AG08395 (cell line): ENCODE measurements at regions not wholly inside any gene's neighbourhood (a gene's known extent, or its start where the extent isn't known, plus 50 kb on each side); places are given as distances from the start of the nearest gene placed in this dataset.

ENCODE experiments used
- DNase-seq: peaks from one replicate; pipeline ENCODE4 v3.0.0; 2012; ENCODE audit warnings: mixed read lengths, low spot score

DNA sequence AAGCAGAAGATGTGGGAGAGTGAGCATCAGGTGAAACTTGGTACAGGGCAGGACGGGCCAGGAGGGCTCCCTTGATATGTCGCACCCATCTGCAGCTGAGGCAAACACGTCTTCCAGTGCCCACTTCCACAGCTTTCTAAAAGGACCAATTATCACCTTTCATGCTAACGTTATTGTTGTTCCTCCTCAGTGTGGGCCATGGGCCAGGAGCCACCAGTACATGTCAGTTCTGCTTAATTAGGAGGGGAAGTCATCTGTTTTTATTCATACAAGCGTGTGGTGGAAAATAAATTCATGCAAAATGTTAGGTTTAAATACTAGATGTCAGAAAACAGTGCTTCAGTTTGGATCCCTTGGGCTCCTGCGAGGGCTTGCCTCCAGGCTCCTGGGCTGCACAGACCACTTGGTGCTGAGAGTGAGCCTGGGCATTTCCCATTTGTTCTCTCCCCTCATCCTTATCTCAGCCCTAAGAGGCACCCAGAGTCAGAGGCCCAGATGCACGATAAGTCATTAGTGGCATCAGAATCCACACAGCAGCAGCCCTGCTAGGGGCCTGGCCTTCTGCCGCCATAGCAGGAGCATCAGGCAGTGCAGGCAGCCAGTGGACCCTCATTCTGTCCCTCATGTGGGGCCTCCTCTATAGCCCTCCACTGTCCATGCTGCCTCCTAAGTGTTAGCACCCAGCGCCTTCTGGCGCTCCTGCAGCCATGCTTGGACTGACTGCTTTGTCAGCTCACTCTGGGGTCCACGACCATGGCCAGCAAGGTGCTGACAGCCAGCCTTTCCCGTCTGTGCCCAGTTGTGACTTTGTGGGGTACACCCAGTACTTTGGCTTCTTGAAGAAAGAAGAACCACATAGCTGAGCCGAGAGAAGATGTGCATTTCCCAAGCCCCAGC lies 539.8 kb upstream of the RAB6C start:
- DNase-seq: no peak

DNA sequence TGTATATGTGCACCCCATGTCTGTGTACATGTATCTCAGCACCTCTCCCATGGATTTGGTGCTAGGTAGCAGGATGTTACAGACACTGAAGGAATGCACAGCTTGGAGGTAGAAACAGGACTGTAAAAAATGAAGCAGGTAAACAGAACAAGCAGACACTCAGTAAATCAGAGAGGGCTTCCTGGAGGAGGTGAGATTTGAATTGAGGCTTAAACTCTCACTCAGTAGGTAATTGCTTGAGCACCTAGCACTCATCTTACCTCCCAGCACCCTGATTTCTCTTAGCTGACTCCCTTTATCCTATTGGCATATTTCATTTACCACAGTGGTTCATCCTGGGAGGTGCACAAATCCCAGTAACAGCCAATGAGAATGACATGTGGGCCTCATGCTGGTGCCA lies 537.9 kb upstream of the RAB6C start:
- no peak for DNase-seq

DNA sequence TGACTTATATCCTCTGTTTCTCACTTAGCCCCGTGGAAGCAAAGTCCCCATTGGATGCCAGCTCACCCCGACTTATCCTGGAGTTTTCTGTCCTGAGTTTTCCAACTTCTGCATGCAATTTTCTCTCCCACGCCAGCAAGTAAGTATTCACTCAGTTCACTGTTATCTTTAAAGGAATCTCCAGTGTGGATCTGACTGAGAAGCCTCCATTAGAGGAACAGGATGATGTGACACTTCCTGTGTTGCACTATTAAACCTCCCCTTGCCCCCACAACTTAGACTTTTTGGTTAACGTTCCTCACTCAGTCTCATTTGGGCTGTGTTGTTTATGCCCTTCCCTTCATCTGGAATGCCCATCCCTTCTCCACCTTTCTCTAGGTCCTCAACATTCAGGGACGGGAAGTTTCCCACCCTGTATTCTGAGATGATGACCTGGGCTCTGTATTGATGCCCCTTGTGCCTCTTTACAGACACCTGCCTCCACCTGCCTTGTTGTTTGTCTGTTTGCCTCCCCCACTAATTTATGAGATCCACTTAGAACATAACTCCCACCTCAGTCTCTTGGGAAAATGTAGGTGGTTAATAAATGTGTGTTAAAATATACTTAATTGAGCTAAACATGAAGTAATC lies 536.1 kb upstream of the RAB6C start:
- no peak for DNase-seq

DNA sequence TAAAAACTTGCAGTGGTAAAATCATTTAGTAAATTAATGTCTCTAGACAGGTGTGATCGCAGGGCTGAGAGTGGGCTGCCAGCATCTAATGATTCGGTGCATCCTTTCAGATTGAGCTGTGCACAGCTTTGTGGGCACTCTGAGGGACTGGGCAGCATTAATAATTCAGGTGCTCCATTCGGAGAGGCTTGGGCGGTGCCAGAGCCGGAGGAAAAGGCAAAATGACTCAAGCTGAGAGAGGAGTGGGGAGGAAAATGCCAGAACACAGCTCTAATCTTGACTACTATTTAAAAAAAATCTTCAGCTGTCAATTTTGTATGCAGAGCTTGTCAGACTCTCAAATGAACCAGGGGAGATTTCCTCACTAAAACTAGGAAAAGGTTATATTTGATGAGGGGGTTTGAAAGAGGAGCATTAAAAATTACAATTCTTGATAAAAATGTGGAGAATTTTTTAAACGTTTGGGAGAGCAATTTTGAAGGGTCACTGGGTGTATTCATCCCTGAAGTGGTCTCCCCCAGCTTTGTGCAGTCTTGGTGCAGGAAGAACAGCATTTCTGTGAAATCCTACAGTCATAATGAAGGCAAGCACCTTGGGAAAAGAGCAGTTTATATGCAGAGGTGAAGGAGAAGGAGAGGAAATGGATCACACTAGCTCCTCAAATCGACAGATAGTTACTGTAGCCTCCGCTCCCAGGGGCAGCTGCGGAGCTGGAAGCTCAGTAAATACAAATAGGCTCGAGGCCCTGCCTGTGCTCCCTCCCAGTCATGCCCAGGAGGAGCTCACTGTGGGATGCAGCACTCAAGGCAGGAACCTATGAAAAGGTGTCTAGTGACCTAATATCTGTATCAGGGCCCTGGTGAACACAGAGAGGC lies 535.4 kb upstream of the RAB6C start:
- no peak for DNase-seq

DNA sequence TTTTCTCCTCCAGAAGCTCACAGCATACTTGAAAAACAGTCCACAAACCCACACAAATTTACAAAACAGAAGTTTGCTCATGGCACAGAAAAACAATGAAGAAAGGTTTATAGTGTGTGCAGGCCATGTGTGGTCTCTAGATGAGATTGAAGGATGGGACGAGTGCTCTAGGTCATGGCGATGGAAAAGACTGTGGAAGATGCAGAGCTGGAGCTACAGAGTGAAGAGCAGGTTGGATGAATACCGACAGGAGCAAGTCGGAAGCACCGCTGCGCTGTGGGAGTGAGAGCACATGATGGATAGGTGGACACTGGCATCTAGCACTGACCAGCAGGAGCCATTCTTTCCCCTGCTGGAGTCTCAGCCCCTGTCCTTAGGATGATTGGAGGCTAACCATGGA lies 534.7 kb upstream of the RAB6C start:
- no peak for DNase-seq

DNA sequence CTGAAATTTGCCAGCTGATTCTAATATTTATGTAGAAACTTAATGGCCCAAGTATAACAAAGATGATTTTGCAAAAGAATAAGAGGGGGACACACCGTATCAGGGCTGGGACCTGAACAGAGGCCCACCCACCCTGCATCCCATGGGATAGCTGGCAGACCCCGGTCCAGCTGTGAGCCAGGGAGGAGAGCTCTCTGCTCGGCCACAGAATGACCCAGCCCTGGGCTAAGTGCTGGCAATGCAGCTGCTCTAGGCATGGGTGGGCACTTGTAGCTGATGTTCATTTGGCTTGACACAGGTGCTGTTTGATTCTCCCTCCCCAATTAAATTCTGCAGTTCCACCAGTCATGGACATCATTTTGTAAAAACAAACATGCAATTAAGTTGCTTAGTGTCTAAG lies 522.8 kb upstream of the RAB6C start:
- no peak for DNase-seq

DNA sequence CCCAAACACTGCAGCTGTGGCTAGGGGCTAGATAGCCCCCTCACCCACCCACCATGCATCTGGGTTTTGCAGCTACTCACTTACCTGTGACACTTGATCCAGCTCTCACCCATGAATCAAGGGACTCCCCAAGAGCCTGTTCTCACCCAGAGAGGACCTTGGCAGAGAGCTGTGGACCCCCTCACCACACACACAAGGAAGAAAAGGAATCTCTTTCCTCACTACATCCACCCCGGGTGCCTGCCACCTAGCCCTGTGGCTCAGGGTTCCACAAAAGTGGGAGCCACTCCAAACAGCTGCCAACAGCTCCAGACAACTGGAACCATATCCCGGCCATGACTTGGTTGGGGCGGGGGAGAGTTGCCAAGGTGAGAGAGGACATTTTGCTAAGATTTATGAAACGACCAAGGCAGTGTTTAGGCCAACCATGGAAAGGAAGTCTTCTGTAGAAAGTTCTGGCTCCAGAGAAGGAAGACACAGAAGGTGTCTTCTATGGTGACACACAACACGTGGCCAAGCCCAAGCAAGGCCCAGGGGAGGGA lies 522.1 kb upstream of the RAB6C start:
- DNase-seq: no peak

DNA sequence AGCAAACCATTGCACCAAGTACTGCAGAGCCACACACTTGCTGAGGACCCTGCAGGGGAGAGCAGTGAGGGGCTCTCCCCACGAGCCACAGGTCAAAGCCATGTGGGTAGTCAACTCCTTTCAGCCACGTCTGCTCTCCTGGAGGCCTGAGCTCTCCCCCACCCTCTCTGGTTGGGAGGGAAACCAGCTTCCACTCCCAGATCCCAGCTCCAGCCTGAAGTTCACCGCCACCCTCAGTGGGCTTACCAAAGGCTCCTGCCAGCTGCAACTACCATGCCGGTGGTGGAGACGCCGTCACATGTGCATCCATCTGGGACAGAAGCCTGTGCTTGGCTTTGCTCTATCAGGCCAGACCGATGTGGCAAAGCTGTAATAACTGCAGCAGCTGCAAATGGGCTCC lies 521.5 kb upstream of the RAB6C start:
- no peak for DNase-seq

DNA sequence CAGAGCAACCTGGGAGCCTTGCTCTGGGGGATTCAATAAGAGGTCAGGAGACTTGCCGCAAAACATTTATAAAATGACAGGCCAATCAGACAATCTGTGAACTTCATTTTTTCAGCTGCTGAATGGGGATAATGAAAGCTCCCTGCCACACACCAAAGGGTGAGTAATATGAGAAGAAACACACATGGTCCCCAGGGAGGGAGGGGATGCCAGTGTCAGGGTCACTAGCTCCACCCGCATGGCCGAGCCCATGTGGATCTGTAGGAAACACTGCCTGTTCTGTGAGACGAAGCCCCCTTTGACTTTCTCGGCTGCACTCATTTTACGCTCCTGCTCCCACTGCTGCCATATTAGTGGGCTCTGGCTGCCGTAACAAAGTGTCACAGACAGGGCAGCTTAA lies 521.0 kb upstream of the RAB6C start:
- DNase-seq: no peak

DNA sequence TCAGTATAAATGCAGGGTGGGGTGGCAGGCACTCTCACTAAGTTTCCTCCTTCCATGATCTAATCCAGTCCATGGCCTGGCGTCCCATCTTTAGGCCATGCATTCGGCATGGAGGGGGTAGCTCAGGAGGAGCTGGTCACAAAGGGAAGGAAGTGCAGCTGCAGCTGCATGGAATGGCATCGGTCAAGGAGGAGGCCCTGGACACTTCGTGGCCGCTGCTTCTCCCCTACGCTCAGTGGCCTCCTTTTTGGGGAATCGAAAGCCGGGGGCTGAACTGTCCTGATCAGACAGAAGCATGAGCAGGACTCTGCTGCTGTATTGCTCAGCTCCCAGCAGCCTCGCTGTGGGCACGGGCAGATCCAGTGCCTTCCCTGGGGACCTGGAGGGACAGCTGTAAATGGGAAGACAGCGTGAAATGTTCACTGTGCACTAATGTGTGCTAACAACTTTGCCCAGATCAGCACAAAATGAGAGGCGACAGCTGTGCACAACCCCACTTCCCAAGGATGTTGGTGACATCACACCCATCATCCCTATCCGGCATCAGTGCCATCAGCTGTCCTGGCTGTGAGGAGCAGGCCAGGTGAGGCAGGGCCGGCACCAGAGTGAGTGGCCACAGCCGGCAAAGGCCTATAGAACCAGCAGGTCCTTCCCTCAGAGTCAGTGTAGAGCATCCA lies 520.1 kb upstream of the RAB6C start:
- no peak for DNase-seq

DNA sequence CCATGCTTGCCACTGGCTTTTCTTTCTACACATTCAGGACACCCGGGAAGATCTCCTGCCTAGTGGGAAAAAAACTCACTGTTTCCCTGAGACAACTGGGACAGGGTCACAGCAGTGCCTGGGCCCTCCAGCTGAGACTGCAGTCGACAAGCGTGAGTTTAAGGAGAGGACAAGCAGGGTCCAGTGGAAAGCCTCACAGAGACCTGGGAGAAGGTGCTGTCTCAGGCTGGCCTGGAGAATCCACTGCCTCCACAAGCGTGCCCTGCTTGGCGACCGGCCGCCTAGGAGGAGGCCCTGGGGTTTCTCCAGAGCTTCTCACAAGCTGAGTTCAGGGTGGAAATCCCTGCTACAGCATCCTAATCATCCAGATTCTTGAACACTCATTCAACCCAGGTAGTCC lies 519.6 kb upstream of the RAB6C start:
- DNase-seq: no peak

DNA sequence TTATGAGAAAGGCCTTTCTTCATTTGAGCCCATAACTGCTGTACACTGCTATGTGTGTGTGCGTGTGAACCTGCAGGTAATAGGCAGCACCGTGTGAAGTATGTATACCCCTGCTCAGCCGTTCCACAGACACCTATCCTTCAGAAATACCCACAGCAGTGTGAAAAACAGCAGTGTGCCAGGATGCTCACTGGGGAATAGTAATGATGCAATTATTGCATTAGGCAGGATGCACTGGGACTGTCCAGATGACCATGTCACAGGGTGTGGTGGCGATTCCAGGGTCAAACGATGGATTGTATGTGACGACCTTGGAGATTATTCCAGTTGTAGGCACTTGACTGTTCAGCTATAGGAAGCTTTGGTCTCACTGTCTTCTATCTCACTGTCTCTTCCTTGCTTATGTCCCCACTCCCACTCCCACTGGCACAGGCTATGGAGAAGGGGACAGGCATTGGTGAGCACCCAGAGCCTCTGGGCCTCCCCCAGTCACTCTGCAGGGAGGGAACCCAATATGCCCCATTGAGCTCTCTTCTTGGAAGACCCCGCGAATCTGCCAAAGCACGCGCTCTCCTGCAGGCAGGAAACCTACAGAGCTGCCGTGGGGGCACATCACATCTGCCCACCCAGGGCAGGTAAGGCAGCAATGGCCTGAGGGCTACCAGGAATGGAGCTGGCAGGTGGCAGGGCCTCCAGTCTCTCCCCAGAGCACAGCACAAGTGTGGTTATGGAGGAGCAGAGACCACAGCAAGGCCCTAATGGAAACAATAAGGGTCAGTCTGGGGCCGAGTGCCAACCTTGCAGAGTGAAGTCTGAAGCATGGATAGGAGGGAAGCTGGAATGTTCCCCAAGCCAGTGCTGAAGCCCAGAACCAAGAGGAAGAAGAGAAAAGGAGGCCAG lies 518.9 kb upstream of the RAB6C start:
- no peak for DNase-seq

DNA sequence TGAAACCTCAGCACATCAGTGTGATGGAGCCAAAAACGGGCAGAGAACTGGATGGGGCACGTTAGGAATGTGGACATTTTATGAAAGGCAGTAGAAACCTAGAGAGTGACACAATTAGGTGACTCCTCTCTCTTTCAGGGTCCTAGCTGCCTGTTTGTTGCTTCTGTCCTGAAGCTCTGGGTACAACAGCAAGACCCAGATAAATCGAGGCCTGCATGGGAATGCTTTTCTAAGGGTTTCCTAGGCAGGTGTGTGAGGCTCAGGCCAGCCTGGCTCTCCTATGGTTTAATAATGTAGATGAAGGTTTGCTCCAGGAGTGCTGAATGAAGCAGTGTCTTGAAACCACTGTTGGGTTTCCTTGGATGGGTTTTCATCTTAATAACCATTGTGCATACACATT lies 517.1 kb upstream of the RAB6C start:
- no peak for DNase-seq

DNA sequence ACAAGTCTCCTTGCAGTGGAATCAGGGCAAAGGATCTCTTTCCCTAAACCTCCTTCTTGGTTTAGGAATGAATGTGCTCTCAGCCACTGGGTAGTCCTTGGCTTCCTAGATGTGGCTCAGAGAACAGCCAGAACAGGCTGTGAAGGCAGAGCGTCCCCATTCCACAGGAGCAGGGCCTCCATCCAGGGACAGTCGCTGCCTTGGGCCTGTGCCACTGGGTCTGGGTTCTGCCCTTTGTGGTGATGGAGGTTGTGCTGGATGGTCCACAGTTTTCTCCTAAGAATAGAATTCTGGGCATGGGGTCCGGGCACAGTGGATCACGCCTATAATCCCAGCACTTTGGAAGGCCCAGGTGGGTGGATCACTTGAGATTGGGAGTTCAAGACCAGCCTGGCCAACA lies 516.5 kb upstream of the RAB6C start:
- DNase-seq: no peak

DNA sequence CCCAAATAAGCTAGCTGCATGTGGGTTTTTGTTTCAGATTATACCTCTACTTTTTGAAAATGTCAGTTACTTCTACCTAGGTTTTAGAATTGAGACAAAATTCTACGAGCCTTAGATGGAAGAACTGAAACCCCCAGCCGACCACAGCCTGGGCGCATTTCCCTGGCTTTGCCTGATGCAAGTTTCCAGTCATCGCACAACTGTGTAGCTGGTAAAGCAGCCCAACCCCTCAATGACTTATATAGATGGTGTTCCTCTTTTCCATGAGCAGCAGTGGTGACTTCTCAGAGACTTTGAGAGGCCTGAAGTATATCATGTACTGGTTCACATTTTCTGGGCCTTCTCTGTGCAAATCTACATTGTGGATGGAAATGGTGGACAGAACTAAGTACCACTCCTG lies 515.4 kb upstream of the RAB6C start:
- no peak for DNase-seq

DNA sequence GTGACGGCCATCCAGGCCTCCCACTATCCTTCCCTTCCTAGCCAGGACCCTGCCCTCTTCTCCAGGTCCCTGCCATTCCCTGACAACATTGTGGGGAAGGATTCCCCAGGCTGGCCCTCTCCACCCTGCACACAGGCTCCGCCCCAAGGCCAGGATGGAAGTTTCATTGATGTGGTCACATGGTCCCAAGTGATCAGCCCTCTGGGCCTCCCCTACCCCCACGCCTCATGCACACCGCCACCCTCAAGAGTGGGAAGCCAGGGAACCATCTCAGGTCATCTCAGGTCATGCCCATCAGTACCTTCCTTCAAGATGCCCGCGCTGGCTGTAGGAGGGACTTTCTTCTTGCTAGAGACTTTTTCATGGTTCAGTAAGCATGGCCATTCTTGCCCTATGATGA lies 514.8 kb upstream of the RAB6C start:
- DNase-seq: no peak

DNA sequence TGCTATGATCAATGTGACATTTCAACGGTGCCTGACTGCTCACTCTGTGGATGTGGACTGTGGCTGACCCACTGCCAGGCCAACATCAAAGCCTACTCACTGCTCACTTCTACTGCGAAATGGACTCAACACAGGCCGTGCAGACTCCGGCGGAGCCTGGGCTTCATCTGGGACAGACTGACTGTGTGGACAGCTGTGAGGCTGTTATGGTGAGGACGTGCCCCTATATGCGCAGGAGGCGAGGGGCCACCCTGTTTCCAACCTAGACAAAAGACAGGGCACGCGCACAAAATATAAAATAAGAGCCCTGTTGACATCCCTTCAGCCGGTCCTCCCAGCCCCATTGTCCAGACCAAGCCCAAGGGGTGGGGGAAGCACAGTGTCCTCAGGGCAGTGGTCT lies 514.4 kb upstream of the RAB6C start:
- no peak for DNase-seq

DNA sequence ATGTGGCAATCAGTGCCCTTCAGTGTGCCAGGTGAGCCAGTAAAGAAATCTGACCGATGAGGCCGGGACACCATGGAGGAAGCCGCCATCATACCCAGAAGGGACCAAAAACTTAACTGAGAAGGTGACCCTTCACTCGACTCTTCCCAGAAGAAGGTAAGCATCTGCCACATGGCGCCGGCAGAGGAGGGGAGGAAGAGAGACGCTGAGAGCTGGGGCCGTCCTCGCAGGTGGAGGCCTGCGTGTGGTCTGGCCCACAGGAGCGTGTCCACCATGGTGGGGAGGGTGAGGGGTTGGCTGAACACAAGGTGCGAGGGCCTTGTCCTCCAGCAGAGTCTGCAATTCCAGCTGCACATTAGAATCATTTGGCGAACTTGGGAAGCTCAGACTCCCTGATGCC lies 513.1 kb upstream of the RAB6C start:
- no peak for DNase-seq

DNA sequence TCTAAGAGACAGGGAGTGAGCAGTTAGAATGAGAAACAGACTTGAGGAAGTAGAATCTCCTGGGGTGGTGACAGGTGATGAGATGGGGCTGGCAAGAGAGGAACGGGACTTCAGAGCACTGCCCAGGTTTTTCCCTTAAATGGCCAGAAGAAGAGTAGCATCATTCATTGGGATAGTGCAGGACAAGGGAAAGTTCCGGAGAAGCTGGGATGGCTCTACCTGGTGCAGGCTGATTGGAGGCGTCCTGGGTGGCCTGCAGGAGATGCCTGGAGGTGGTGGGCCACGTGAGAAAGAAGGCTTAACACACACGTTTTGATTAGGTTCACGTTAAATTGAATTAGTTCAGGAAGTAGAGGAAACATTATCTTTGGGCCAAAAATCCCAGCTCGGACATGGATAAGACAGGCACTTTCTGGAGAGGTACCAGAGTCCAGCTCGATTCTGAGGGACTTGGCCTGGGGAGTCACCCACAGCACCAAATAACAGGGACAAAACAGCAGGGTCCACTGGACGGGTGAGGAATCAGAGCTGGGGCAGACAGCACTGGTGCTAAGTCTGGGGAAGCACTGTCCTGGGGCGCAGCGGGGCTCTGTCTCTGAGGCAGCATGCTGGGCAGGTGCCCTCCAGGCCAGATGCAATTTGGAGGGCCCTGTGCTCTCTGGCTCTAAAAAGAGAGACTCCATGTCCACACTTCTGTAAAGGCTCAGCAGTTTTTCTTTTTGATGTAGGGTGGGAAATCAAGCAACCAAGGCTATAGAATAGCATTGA lies 512.3 kb upstream of the RAB6C start:
- DNase-seq: no peak

DNA sequence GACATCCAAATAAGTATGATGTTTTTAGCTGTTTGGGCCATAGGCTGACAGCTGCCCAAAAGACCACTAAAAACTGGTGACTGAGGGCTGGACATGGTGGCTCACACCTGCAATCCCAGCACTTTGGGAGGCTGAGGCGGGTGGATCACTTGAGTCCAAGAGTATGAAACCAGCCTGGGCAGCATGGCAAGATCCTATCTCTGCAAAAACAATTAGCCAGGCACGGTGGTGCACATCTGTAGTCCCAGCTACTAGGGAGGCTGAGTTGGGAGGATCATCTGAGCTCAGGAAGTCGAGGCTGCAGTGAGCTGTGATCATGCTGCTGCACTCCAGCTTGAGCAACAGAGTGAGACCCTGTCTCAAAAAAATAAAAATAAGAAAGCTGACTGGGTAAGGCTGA lies 511.5 kb upstream of the RAB6C start:
- no peak for DNase-seq
